GM23248 (cell line): ENCODE measurements at regions not wholly inside any gene's neighbourhood (a gene's known extent, or its start where the extent isn't known, plus 50 kb on each side); places are given as distances from the start of the nearest gene placed in this dataset.
"Not testable (repeated sequence)": the region's sequence is repeated elsewhere in the genome, so short reads cannot be mapped to it uniquely, and the experiment has no call there.

Experiments used
- DNase-seq: peaks from one replicate; pipeline ENCODE4 v3.0.0-alpha.2; 2015
- H2AFZ ChIP-seq: fragments of 200-600 bp; sonication (generic); 2 replicates; pipeline ENCODE4 v1.6.1; 2016; ENCODE audit warnings: antibody characterized with exemption
- H3F3A ChIP-seq: fragments of 200-600 bp; sonication (generic); 2 replicates; pipeline ENCODE4 v1.6.1; 2016; ENCODE audit warnings: mild to moderate bottlenecking, antibody characterized with exemption, mixed run types; ENCODE audit not compliant: insufficient read depth
- H3K27ac ChIP-seq: fragments of 200-600 bp; sonication (generic); 2 replicates; pipeline ENCODE4 v1.5.1; 2016; ENCODE audit warnings: mild to moderate bottlenecking
- H3K27me3 ChIP-seq: fragments of 200-600 bp; sonication (generic); replicated peaks from 2 replicates; pipeline ENCODE4 v1.6.1; 2016; ENCODE audit warnings: mild to moderate bottlenecking; ENCODE audit not compliant: insufficient read depth
- H3K36me3 ChIP-seq: fragments of 200-600 bp; sonication (generic); 2 replicates; pipeline ENCODE4 v1.6.1; 2016; ENCODE audit warnings: low read depth, mild to moderate bottlenecking
- H3K4me1 ChIP-seq: fragments of 200-600 bp; sonication (generic); 2 replicates; pipeline ENCODE4 v1.6.1; 2016; ENCODE audit warnings: mild to moderate bottlenecking; ENCODE audit not compliant: insufficient read depth
- H3K4me2 ChIP-seq: fragments of 200-600 bp; sonication (generic); one replicate; pipeline ENCODE4 v1.6.1; 2016; ENCODE audit warnings: mild to moderate bottlenecking; ENCODE audit not compliant: unreplicated experiment
- H3K4me3 ChIP-seq: fragments of 200-600 bp; sonication (generic); 2 replicates; pipeline ENCODE4 v1.5.1; 2016; ENCODE audit warnings: mild to moderate bottlenecking
- H3K79me2 ChIP-seq: fragments of 200-600 bp; sonication (generic); 2 replicates; pipeline ENCODE4 v1.6.1; 2016; ENCODE audit warnings: mild to moderate bottlenecking; ENCODE audit not compliant: insufficient read depth
- H3K9ac ChIP-seq: fragments of 200-600 bp; sonication (generic); 2 replicates; pipeline ENCODE4 v1.6.1; 2016; ENCODE audit warnings: mild to moderate bottlenecking
- H3K9me2 ChIP-seq: fragments of 200-600 bp; sonication (generic); 2 replicates; pipeline ENCODE4 v1.6.1; 2016; ENCODE audit warnings: mixed run types, mild to moderate bottlenecking, moderate library complexity; ENCODE audit not compliant: insufficient read depth
- H3K9me3 ChIP-seq: fragments of 200-600 bp; sonication (generic); one replicate; pipeline ENCODE4 v1.6.1; 2017; ENCODE audit warnings: low read depth
- H4K20me1 ChIP-seq: fragments of 200-600 bp; sonication (generic); 2 replicates; pipeline ENCODE4 v1.6.0; 2016; ENCODE audit not compliant: insufficient read depth
- EZH2 ChIP-seq: fragments of 200-600 bp; sonication (generic); IDR thresholded peaks from 2 replicates; pipeline ENCODE4 v1.6.1; 2018; ENCODE audit warnings: antibody characterized with exemption, mild to moderate bottlenecking; ENCODE audit not compliant: insufficient read depth, poor library complexity, severe bottlenecking
- EZH2phosphoT487 ChIP-seq: fragments of 200-600 bp; sonication (generic); IDR thresholded peaks from 2 replicates; pipeline ENCODE4 v1.6.1; 2018; ENCODE audit warnings: antibody characterized with exemption, moderate library complexity, mild to moderate bottlenecking, low read depth; ENCODE audit not compliant: insufficient read depth
- WGBS, 2 experiments: methylation state at CpG; one replicate each; pipeline ENCODE4 v1.1.6; 2015 to 2017; ENCODE audit warnings: low lambda C conversion rate in 2 of 2, low coverage in 1 of 2; ENCODE audit errors: missing lambda C conversion rate in 2 of 2; 5-methylcytosine and 5-hydroxymethylcytosine counted together
- in situ Hi-C: fragments of 300-500 bp; cut with MboI; formaldehyde crosslinking; loops from 2 replicates; pipeline ENCODE4 v1.15.0; 2020

DNA sequence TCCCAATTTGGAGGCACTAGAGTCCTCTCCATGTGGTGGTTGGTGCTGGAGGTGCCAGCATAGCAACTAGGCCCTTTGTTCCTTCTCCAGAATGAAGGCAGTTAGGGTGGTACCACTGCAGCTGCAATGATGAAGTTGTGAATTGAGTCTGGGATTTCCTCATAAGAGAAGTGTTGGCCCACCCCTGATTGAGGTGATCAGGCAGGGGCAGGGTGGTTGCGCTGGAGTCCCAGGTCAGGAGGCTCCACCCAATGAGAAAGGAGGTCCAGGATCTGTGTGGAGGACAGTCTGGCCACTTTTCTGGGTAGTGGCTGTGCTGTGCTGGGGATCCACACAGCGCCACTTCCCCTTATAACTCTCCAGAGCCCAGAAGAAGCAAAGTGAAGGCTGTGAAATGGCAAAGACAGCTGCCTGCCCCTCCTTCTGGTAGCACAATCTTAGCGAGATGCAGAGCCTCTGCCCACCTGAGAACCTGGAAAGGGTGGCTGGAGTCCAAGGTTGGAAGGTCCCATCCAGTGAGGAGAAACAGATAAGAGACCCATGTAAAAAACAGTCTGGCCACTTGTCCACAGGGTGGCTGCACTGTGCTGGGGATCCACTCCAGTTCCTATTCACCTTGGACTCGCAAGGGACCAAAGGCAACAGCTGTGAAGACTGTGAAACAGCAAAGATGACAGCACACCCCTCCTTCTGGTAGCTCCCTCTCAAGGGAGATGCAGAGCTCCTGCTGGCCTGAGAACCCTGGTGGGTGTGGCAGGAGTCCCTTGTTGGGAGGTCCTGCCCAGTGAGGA is 124.6 kb downstream of the RRAGB start:
- no peaks in the 10 kb centered on the region for H3K79me2 ChIP-seq
- H3K4me3 ChIP-seq = no peak overlapping the region
- in situ Hi-C loops = no loop called here
- no peaks in the 10 kb centered on the region for H4K20me1 ChIP-seq
- no peak overlapping the region for H3K27ac ChIP-seq
- H3K27me3 ChIP-seq = no peaks in the 10 kb centered on the region
- no peaks in the 10 kb centered on the region for H3K9me3 ChIP-seq
- DNase-seq = no peak
- no peaks in the 10 kb centered on the region for H3K4me1 ChIP-seq
- H3K9me2 ChIP-seq = no peaks in the 10 kb centered on the region
- no peak overlapping the region for H2AFZ ChIP-seq
- no peak overlapping the region for H3K9ac ChIP-seq
- WGBS, 2 experiments = 22 to 33% methylated on average over 2 to 4 of the region's 4 CpGs
- no peaks in the 10 kb centered on the region for H3F3A ChIP-seq
- H3K36me3 ChIP-seq = no peaks in the 10 kb centered on the region
- H3K4me2 ChIP-seq = no peak overlapping the region
- TF ChIP-seq EZH2 = no peak
- TF ChIP-seq EZH2phosphoT487 = no peak

DNA sequence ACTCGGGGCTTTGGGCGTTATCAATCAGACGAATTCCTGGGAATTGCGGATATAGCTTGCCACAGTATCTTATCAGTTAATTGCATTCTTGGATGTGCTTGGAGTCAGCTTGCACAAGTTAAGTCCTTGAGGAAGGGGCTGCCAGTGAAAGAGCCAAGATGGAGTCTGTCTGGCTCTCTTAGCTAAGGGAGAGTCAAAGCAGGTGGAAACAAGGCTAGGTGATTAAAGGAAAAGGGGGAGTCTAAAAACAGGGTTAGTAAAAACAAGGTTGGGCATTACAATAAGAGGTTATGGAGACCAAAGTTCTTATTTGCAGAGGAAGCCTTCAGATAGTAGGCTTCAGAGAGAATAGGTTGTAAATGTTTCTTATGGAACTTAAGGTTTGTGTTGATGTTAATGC is 149.2 kb downstream of the RRAGB start:
- in situ Hi-C loops = loop anchor here (25.0 kb wide), 1 partner anchor 96 kb away; no protein-coding TSS in a partner anchor

GRCh38 chrX:55867181-55867651 is 149.7 kb downstream of the RRAGB start:
- no peaks in the 10 kb centered on the region for H3F3A ChIP-seq
- TF ChIP-seq EZH2phosphoT487 (no peak), EZH2 (no peak)
- DNase-seq = peak; percentile 29
- no peaks in the 10 kb centered on the region for H3K27me3 ChIP-seq
- H2AFZ ChIP-seq = no peak overlapping the region
- H3K36me3 ChIP-seq = no peaks in the 10 kb centered on the region
- H3K4me1 ChIP-seq = no peaks in the 10 kb centered on the region
- H3K9me3 ChIP-seq = no peaks in the 10 kb centered on the region
- H4K20me1 ChIP-seq = no peaks in the 10 kb centered on the region
- in situ Hi-C loops = loop anchor here (25.0 kb wide), 1 partner anchor 95 kb away; no protein-coding TSS in a partner anchor
- H3K4me3 ChIP-seq = no peak overlapping the region
- H3K79me2 ChIP-seq = no peaks in the 10 kb centered on the region
- no peak overlapping the region for H3K9ac ChIP-seq
- H3K27ac ChIP-seq = no peak overlapping the region
- H3K9me2 ChIP-seq = no peaks in the 10 kb centered on the region
- 0% methylated on average over 1 of the region's 1 CpG for WGBS, 2 experiments
- H3K4me2 ChIP-seq = no peak overlapping the region

More for the DNA sequence above, 149.2 kb downstream of the RRAGB start:
- H4K20me1 ChIP-seq, H3K9ac ChIP-seq, H3K9me3 ChIP-seq, H2AFZ ChIP-seq, H3K27ac ChIP-seq, H3K27me3 ChIP-seq, H3K4me1 ChIP-seq, H3F3A ChIP-seq, H3K4me3 ChIP-seq, DNase-seq, H3K36me3 ChIP-seq, H3K9me2 ChIP-seq, H3K79me2 ChIP-seq, H3K4me2 ChIP-seq: not testable (repeated sequence)
- WGBS, 2 experiments = 41 to 80% methylated on average over 1 to 4 of the region's 4 CpGs

DNA sequence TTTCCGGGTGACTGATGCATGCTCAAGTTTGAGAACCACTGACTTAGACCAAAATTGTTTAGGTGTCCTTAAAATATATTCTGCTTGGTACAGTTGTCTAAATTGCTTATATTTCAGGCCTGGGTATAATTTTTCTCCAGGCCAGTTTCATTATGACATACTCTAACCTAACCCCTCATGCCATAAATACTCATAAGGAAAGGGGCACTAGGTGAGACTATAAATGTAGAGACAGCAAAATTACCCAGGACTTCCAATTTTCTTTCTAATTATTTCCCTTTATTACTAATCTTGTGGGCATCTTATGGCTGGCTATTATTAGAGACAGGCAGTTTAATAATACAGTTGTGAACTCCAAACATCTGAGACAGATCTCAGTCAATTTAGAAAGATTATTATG is 150.2 kb downstream of the RRAGB start:
- H4K20me1 ChIP-seq = no peaks in the 10 kb centered on the region
- H3K4me1 ChIP-seq = no peaks in the 10 kb centered on the region
- no peak overlapping the region for H2AFZ ChIP-seq
- H3K27me3 ChIP-seq = no peaks in the 10 kb centered on the region
- DNase-seq = no peak
- H3F3A ChIP-seq = no peaks in the 10 kb centered on the region
- no peak overlapping the region for H3K4me3 ChIP-seq
- 44 to 70% methylated on average over 1 of the region's 1 CpG for WGBS, 2 experiments
- no peak overlapping the region for H3K27ac ChIP-seq
- no peaks in the 10 kb centered on the region for H3K79me2 ChIP-seq
- H3K36me3 ChIP-seq = no peaks in the 10 kb centered on the region
- in situ Hi-C loops = loop anchor here (25.0 kb wide), 1 partner anchor 95 kb away; no protein-coding TSS in a partner anchor
- no peaks in the 10 kb centered on the region for H3K9me2 ChIP-seq
- H3K9me3 ChIP-seq = no peaks in the 10 kb centered on the region
- H3K4me2 ChIP-seq = no peak overlapping the region
- no peak overlapping the region for H3K9ac ChIP-seq
- TF ChIP-seq EZH2 (no peak), EZH2phosphoT487 (no peak)
